ENCODE measurements at regions not wholly inside any gene's neighbourhood (a gene's known extent, or its start where the extent isn't known, plus 50 kb on each side); places are given as distances from the start of the nearest gene placed in this dataset.
A peak's percentile ranks its signal among the peaks of the same experiment; 100 is the strongest.

DNA sequence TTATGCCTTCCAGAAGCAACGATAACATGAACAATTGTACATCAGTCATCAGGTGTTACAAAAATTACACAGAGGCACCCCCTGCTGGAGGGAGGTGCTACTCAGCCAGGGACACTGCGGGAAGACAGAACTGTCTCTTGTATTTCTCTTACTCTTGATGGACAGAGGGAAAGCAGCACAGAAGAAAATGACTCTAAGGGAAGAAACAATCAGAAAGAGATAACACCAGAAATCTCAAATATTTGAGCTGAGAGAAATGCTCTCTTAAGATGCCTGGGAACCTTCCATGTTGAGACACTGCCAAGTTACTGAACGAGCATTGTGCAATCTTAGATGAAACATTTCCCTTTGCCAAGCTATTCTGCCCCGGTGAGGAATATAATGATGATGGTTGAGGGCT, 227.6 kb upstream of the NPSR1 start:
- TF ChIP-seq RAD21 (IDR thresholded peaks at IDR 0.05; ENCODE audit: low read depth), result peak; percentile 29
- no peak for TF ChIP-seq NFIC (IDR thresholded peaks at IDR 0.05)
- TF ChIP-seq TAF1 (IDR thresholded peaks at IDR 0.05; ENCODE audit: low read depth), result no peak
- no peak for TF ChIP-seq EP300 (IDR thresholded peaks at IDR 0.05; ENCODE audit: borderline replicate concordance)
- TF ChIP-seq, protein P1, sequence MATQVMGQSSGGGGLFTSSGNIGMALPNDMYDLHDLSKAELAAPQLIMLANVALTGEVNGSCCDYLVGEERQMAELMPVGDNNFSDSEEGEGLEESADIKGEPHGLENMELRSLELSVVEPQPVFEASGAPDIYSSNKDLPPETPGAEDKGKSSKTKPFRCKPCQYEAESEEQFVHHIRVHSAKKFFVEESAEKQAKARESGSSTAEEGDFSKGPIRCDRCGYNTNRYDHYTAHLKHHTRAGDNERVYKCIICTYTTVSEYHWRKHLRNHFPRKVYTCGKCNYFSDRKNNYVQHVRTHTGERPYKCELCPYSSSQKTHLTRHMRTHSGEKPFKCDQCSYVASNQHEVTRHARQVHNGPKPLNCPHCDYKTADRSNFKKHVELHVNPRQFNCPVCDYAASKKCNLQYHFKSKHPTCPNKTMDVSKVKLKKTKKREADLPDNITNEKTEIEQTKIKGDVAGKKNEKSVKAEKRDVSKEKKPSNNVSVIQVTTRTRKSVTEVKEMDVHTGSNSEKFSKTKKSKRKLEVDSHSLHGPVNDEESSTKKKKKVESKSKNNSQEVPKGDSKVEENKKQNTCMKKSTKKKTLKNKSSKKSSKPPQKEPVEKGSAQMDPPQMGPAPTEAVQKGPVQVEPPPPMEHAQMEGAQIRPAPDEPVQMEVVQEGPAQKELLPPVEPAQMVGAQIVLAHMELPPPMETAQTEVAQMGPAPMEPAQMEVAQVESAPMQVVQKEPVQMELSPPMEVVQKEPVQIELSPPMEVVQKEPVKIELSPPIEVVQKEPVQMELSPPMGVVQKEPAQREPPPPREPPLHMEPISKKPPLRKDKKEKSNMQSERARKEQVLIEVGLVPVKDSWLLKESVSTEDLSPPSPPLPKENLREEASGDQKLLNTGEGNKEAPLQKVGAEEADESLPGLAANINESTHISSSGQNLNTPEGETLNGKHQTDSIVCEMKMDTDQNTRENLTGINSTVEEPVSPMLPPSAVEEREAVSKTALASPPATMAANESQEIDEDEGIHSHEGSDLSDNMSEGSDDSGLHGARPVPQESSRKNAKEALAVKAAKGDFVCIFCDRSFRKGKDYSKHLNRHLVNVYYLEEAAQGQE (IDR thresholded peaks at IDR 0.05; ENCODE audit: low read depth), result no peak
- no peak for TF ChIP-seq CREB1 (IDR thresholded peaks at IDR 0.05; ENCODE audit: low read depth)
- no peak for TF ChIP-seq CEBPB (IDR thresholded peaks at IDR 0.05)
- no peak for TF ChIP-seq YY1 (IDR thresholded peaks at IDR 0.05; ENCODE audit: low read depth)
- no peak for TF ChIP-seq TCF12 (IDR thresholded peaks at IDR 0.05; ENCODE audit: low read depth)
- TF ChIP-seq, protein P2, sequence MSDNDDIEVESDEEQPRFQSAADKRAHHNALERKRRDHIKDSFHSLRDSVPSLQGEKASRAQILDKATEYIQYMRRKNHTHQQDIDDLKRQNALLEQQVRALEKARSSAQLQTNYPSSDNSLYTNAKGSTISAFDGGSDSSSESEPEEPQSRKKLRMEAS (IDR thresholded peaks at IDR 0.05), result no peak
- TF ChIP-seq, protein P3, sequence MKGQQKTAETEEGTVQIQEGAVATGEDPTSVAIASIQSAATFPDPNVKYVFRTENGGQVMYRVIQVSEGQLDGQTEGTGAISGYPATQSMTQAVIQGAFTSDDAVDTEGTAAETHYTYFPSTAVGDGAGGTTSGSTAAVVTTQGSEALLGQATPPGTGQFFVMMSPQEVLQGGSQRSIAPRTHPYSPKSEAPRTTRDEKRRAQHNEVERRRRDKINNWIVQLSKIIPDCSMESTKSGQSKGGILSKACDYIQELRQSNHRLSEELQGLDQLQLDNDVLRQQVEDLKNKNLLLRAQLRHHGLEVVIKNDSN (IDR thresholded peaks at IDR 0.05), result no peak
